Peyer's patch (tissue), 4 donors: ENCODE measurements at regions not wholly inside any gene's neighbourhood (a gene's known extent, or its start where the extent isn't known, plus 50 kb on each side); places are given as distances from the start of the nearest gene placed in this dataset.
A peak's percentile ranks its signal among the peaks of the same experiment; 100 is the strongest.

Experiments used
- DNase-seq, 3 donors: peaks; one replicate each; pipeline ENCODE4 v3.0.0-alpha.2; 2017 to 2019
- H3K27ac ChIP-seq, 4 donors: fragments of 200-600 bp; sonication (generic); one replicate each; pipeline ENCODE4 v1.5.1; 2016 to 2019
- H3K27me3 ChIP-seq, 2 donors: fragments of 200-600 bp; sonication (generic); one replicate each; pipeline ENCODE4 v1.5.1; 2019
- H3K36me3 ChIP-seq, 3 donors: fragments of 200-600 bp; sonication (generic); one replicate each; pipeline ENCODE4 v1.5.1; 2016 to 2019
- H3K4me1 ChIP-seq, 4 donors: fragments of 200-600 bp; sonication (generic); one replicate each; pipeline ENCODE4 v1.5.1; 2016 to 2019
- H3K4me3 ChIP-seq, 4 donors: fragments of 200-600 bp; sonication (generic); 1 replicate in 3 of 4; 2 replicates in 1 of 4; pipeline ENCODE4 v1.5.1; 2016 to 2019; ENCODE audit warnings: mild to moderate bottlenecking in 1 of 4
- H3K9me3 ChIP-seq, 4 donors: fragments of 200-600 bp; sonication (generic); one replicate each; pipeline ENCODE4 v1.5.1; 2016 to 2019; ENCODE audit warnings: mild to moderate bottlenecking in 1 of 4
- POLR2A ChIP-seq, 2 donors: fragments of 450-650 bp; IDR thresholded peaks; one replicate each; pipeline ENCODE4 v1.5.1; 2017; ENCODE audit warnings: antibody characterized with exemption in 2 of 2, mild to moderate bottlenecking in 2 of 2, moderate library complexity in 2 of 2
- TF ChIP-seq, protein P1 (sequence below), 6 experiments: fragments of 450-650 bp in 4 of 6; fragments of 200-600 bp in 2 of 6; sonication (generic) in 1 of 6; IDR thresholded peaks; one replicate each; pipeline ENCODE4 v1.5.1; 2017 to 2019; ENCODE audit warnings: antibody characterized with exemption in 6 of 6, mild to moderate bottlenecking in 3 of 6, moderate library complexity in 1 of 6

- Histone ChIP-seq H3K27me3 (no peaks in the 10 kb centered on the region), H3K4me3 (no peak overlapping the region), H3K27ac (no peak overlapping the region), H3K36me3 (no peaks in the 10 kb centered on the region), H3K4me1 (peaks cover 6 to 38% (median 16%) of the 10 kb centered on the region in 4 donors), H3K9me3 (no peaks in the 10 kb centered on the region)
- no peak for TF ChIP-seq POLR2A (IDR thresholded peaks at IDR 0.05)
- no peak for DNase-seq
Observed at GRCh38 chr6:156717542-156717941, 59.6 kb upstream of the ARID1B start.

GRCh38 chr6:156715839-156716238 lies 61.3 kb upstream of the ARID1B start:
- peak overlapping the region in 3 of 4 donors; percentile 66 to 91 (median 79) for H3K27ac ChIP-seq
- peaks cover 6 to 24% (median 11%) of the 10 kb centered on the region in 4 donors for H3K4me1 ChIP-seq
- H3K36me3 ChIP-seq: no peaks in the 10 kb centered on the region
- no peaks in the 10 kb centered on the region for H3K9me3 ChIP-seq
- no peak for TF ChIP-seq POLR2A (IDR thresholded peaks at IDR 0.05)
- H3K4me3 ChIP-seq: peak overlapping the region in 2 of 4 donors; percentile 16 to 31
- peak in 1 of 3 donors; percentile 60 for DNase-seq
- no peaks in the 10 kb centered on the region for H3K27me3 ChIP-seq

- no peak for DNase-seq
- H3K36me3 ChIP-seq: no peaks in the 10 kb centered on the region
- H3K4me1 ChIP-seq: peaks cover 0 to 5% (median 0%) of the 10 kb centered on the region in 4 donors
- no peak overlapping the region for H3K4me3 ChIP-seq
- no peaks in the 10 kb centered on the region for H3K9me3 ChIP-seq
- TF ChIP-seq POLR2A (IDR thresholded peaks at IDR 0.05): no peak
- TF ChIP-seq, protein P1, sequence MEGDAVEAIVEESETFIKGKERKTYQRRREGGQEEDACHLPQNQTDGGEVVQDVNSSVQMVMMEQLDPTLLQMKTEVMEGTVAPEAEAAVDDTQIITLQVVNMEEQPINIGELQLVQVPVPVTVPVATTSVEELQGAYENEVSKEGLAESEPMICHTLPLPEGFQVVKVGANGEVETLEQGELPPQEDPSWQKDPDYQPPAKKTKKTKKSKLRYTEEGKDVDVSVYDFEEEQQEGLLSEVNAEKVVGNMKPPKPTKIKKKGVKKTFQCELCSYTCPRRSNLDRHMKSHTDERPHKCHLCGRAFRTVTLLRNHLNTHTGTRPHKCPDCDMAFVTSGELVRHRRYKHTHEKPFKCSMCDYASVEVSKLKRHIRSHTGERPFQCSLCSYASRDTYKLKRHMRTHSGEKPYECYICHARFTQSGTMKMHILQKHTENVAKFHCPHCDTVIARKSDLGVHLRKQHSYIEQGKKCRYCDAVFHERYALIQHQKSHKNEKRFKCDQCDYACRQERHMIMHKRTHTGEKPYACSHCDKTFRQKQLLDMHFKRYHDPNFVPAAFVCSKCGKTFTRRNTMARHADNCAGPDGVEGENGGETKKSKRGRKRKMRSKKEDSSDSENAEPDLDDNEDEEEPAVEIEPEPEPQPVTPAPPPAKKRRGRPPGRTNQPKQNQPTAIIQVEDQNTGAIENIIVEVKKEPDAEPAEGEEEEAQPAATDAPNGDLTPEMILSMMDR (IDR thresholded peaks at IDR 0.05): no peak
- H3K27me3 ChIP-seq: no peaks in the 10 kb centered on the region
- no peak overlapping the region for H3K27ac ChIP-seq
Observed at GRCh38 chr6:156713548-156713947, 63.6 kb upstream of the ARID1B start.

DNA sequence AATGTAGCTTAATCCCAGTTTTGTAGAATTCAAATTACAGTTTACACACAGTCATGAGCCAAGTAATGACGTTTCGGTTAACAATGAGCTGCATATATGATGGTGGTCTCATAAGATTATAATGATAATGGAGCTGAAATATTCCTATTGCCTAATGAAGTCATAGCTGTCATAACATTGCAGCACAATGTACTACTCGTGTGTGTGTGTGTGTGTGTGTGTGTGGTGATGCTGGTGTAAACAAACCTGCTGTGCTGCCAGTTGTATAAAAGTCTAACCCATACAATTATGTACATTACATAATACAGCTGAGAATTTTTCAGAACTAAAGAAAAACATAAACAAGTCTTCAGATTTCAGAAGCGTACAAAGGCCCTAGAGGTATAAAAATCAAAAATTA lies 66.7 kb upstream of the ARID1B start:
- no peak for DNase-seq
- Histone ChIP-seq H3K9me3 (no peaks in the 10 kb centered on the region), H3K27me3 (no peaks in the 10 kb centered on the region), H3K4me3 (no peak overlapping the region), H3K4me1 (peaks cover 0 to 4% (median 0%) of the 10 kb centered on the region in 4 donors), H3K27ac (no peak overlapping the region), H3K36me3 (no peaks in the 10 kb centered on the region)
- TF ChIP-seq, protein P1 (IDR thresholded peaks at IDR 0.05): no peak
- no peak for TF ChIP-seq POLR2A (IDR thresholded peaks at IDR 0.05)

GRCh38 chr6:156707818-156708217 lies 69.4 kb upstream of the ARID1B start:
- no peak overlapping the region for H3K27ac ChIP-seq
- no peaks in the 10 kb centered on the region for H3K4me1 ChIP-seq
- TF ChIP-seq POLR2A (IDR thresholded peaks at IDR 0.05): no peak
- TF ChIP-seq, protein P1 (IDR thresholded peaks at IDR 0.05): no peak
- no peak overlapping the region for H3K4me3 ChIP-seq
- H3K27me3 ChIP-seq: no peaks in the 10 kb centered on the region
- H3K9me3 ChIP-seq: no peaks in the 10 kb centered on the region
- no peak for DNase-seq
- no peaks in the 10 kb centered on the region for H3K36me3 ChIP-seq

- H3K4me3 ChIP-seq: no peak overlapping the region
- DNase-seq: no peak
- no peaks in the 10 kb centered on the region for H3K27me3 ChIP-seq
- no peak for TF ChIP-seq POLR2A (IDR thresholded peaks at IDR 0.05)
- TF ChIP-seq, protein P1 (IDR thresholded peaks at IDR 0.05): no peak
- no peak overlapping the region for H3K27ac ChIP-seq
- no peaks in the 10 kb centered on the region for H3K4me1 ChIP-seq
- H3K9me3 ChIP-seq: no peaks in the 10 kb centered on the region
- no peaks in the 10 kb centered on the region for H3K36me3 ChIP-seq
Observed at GRCh38 chr6:156703719-156704118, 73.5 kb upstream of the ARID1B start.

GRCh38 chr6:156701966-156702365 lies 75.2 kb upstream of the ARID1B start:
- no peaks in the 10 kb centered on the region for H3K9me3 ChIP-seq
- no peak for DNase-seq
- no peak overlapping the region for H3K27ac ChIP-seq
- TF ChIP-seq, protein P1 (IDR thresholded peaks at IDR 0.05): no peak
- no peak for TF ChIP-seq POLR2A (IDR thresholded peaks at IDR 0.05)
- H3K4me1 ChIP-seq: peaks cover 0 to 5% (median 0%) of the 10 kb centered on the region in 4 donors
- H3K4me3 ChIP-seq: no peak overlapping the region
- no peaks in the 10 kb centered on the region for H3K36me3 ChIP-seq
- no peaks in the 10 kb centered on the region for H3K27me3 ChIP-seq
